ENCODE measurements at regions not wholly inside any gene's neighbourhood (a gene's known extent, or its start where the extent isn't known, plus 50 kb on each side); places are given as distances from the start of the nearest gene placed in this dataset.
"Not testable (repeated sequence)": the region's sequence is repeated elsewhere in the genome, so short reads cannot be mapped to it uniquely, and the experiment has no call there.

- DNase-seq (ENCODE audit: low spot score), result no peak
Measured at GRCh38 chr2:72031346-72032110, 116.1 kb downstream of the CYP26B1 start.

GRCh38 chr2:72028996-72029395, 118.7 kb downstream of the CYP26B1 start:
- no peak for DNase-seq (ENCODE audit: low spot score)

GRCh38 chr2:72028351-72028995, 119.2 kb downstream of the CYP26B1 start:
- no peak for DNase-seq (ENCODE audit: low spot score)

- DNase-seq (ENCODE audit: low spot score), result no peak
Measured at GRCh38 chr2:72027426-72028161, 120.1 kb downstream of the CYP26B1 start.

- no peak for DNase-seq (ENCODE audit: low spot score)
Measured at GRCh38 chr2:72026819-72027425, 120.7 kb downstream of the CYP26B1 start.

GRCh38 chr2:72024451-72025175, 123.0 kb downstream of the CYP26B1 start:
- no peak for DNase-seq (ENCODE audit: low spot score)

- no peak for DNase-seq (ENCODE audit: low spot score)
Measured at GRCh38 chr2:72023678-72024390, 123.8 kb downstream of the CYP26B1 start.

- not testable (repeated sequence) for DNase-seq (ENCODE audit: low spot score)
Measured at GRCh38 chr2:72021371-72021770, 126.3 kb downstream of the CYP26B1 start.

- no peak for DNase-seq (ENCODE audit: low spot score)
Measured at GRCh38 chr2:72015266-72015665, 132.4 kb downstream of the CYP26B1 start.

GRCh38 chr2:72014831-72015230, 132.8 kb downstream of the CYP26B1 start:
- DNase-seq (ENCODE audit: low spot score), result no peak

GRCh38 chr2:72013726-72014125, 133.9 kb downstream of the CYP26B1 start:
- no peak for DNase-seq (ENCODE audit: low spot score)

GRCh38 chr2:72012886-72013574, 134.6 kb downstream of the CYP26B1 start:
- DNase-seq (ENCODE audit: low spot score), result no peak

GRCh38 chr2:72011791-72012190, 135.9 kb downstream of the CYP26B1 start:
- no peak for DNase-seq (ENCODE audit: low spot score)

- DNase-seq (ENCODE audit: low spot score), result no peak
Measured at GRCh38 chr2:72011370-72011689, 136.3 kb downstream of the CYP26B1 start.

- no peak for DNase-seq (ENCODE audit: low spot score)
Measured at GRCh38 chr2:72010647-72011369, 136.9 kb downstream of the CYP26B1 start.

- no peak for DNase-seq (ENCODE audit: low spot score)
Measured at GRCh38 chr2:72008608-72009007, 139.1 kb downstream of the CYP26B1 start.

- no peak for DNase-seq (ENCODE audit: low spot score)
Measured at GRCh38 chr2:72007402-72007801, 140.3 kb downstream of the CYP26B1 start.

GRCh38 chr2:72006188-72006736, 141.4 kb downstream of the CYP26B1 start:
- DNase-seq (ENCODE audit: low spot score), result no peak

GRCh38 chr2:72004976-72005375, 142.7 kb downstream of the CYP26B1 start:
- DNase-seq (ENCODE audit: low spot score), result no peak
